PC-3 (cell line): ENCODE measurements at regions not wholly inside any gene's neighbourhood (a gene's known extent, or its start where the extent isn't known, plus 50 kb on each side); places are given as distances from the start of the nearest gene placed in this dataset.

Experiments
- CTCF ChIP-seq: fragments of 300-600 bp; sonication (generic); conservative IDR thresholded peaks from 2 replicates; pipeline ENCODE4 v1.5.1; 2017; ENCODE audit warnings: antibody characterized with exemption, low read depth, mild to moderate bottlenecking, low read length
- EZH2 ChIP-seq: fragments of 300-600 bp; sonication (generic); IDR thresholded peaks from one replicate; pipeline ENCODE4 v1.6.1; 2017; ENCODE audit warnings: antibody characterized with exemption, mild to moderate bottlenecking, low read length; ENCODE audit not compliant: unreplicated experiment

- TF ChIP-seq EZH2, result no peak
- TF ChIP-seq CTCF, result no peak
Observed at GRCh38 chr16:54366943-54367342, 80.4 kb upstream of the IRX3 start.
